Tibial artery (tissue), 4 donors: ENCODE measurements at regions not wholly inside any gene's neighbourhood (a gene's known extent, or its start where the extent isn't known, plus 50 kb on each side); places are given as distances from the start of the nearest gene placed in this dataset.

Experiments
- DNase-seq, 2 donors: peaks; one replicate each; pipeline ENCODE4 v3.0.0-alpha.2; 2019
- H3K27ac ChIP-seq, 2 donors: fragments of 200-600 bp; sonication (generic) in 1 of 2; 1 replicate in 1 of 2; 2 replicates in 1 of 2; pipeline ENCODE4 v1.5.1; 2018 to 2019; ENCODE audit warnings: mild to moderate bottlenecking in 1 of 2
- H3K27me3 ChIP-seq, 2 donors: fragments of 200-600 bp; sonication (generic) in 1 of 2; one replicate each; pipeline versions ENCODE4 v1.5.1 to v1.6.0; 2016 to 2019
- H3K36me3 ChIP-seq, 3 donors: fragments of 200-600 bp; sonication (generic) in 2 of 3; one replicate each; pipeline ENCODE4 v1.5.1; 2016 to 2019; ENCODE audit warnings: mild to moderate bottlenecking in 2 of 3
- H3K4me1 ChIP-seq, 4 donors: fragments of 200-600 bp; sonication (generic) in 2 of 4; 1 replicate in 3 of 4; 2 replicates in 1 of 4; pipeline ENCODE4 v1.5.1; 2016 to 2019
- H3K4me3 ChIP-seq, 2 donors: fragments of 200-600 bp; sonication (generic) in 1 of 2; 1 replicate in 1 of 2; 2 replicates in 1 of 2; pipeline ENCODE4 v1.5.1; 2018 to 2019; ENCODE audit warnings: mild to moderate bottlenecking in 2 of 2
- H3K9me3 ChIP-seq, 3 donors: fragments of 200-600 bp; sonication (generic) in 1 of 3; one replicate each; pipeline ENCODE4 v1.5.1; 2016 to 2019
- CTCF ChIP-seq, 2 experiments: fragments of 200-600 bp in 1 of 2; fragments of 450-650 bp in 1 of 2; IDR thresholded peaks; one replicate each; pipeline ENCODE4 v1.5.1; 2017 to 2019; ENCODE audit warnings: antibody characterized with exemption in 2 of 2, mild to moderate bottlenecking in 1 of 2, moderate library complexity in 1 of 2
- intact Hi-C: fragments of 100-400 bp; cut with DNase I; formaldehyde crosslinking; loops from one replicate; pipeline ENCODE4 v1.15.0; 2023; ENCODE audit warnings: low total_unique reads

GRCh38 chr16:26765087-26765486 lies 301.6 kb upstream of the C16orf82 start:
- no peaks in the 10 kb centered on the region for H3K36me3 ChIP-seq
- no peak overlapping the region for H3K27ac ChIP-seq
- TF ChIP-seq CTCF (IDR thresholded peaks at IDR 0.05): peak; percentile 9 to 10
- no peaks in the 10 kb centered on the region for H3K27me3 ChIP-seq
- DNase-seq: no peak
- no peak overlapping the region for H3K4me3 ChIP-seq
- no peaks in the 10 kb centered on the region for H3K4me1 ChIP-seq
- H3K9me3 ChIP-seq: no peaks in the 10 kb centered on the region
- intact Hi-C loops: no loop called here

- intact Hi-C loops: no loop called here
- no peak for TF ChIP-seq CTCF (IDR thresholded peaks at IDR 0.05)
- Histone ChIP-seq H3K27me3 (no peaks in the 10 kb centered on the region), H3K36me3 (no peaks in the 10 kb centered on the region), H3K4me3 (no peak overlapping the region), H3K27ac (no peak overlapping the region), H3K4me1 (no peaks in the 10 kb centered on the region), H3K9me3 (no peaks in the 10 kb centered on the region)
- no peak for DNase-seq
These were observed 298.2 kb upstream of the C16orf82 start for GRCh38 chr16:26768385-26769010.

DNA sequence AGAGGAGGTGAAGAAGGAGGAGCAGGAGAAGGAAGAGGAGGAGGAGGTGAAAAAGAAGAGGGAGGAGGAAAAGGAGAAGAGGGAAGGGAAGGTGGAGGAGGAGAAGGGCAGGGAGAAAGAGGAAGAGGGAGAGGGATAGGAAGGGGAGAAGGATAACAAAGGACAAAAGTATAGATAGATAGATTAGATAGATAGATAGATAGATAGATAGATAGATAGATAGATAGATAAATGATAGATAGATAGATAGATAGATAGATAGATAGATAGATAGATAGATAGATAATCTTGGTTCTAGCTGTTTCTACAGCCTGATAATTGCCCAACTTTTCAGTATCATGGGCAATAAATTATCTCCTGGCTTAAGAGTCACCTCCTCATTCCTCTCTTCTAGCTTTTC lies 296.2 kb upstream of the C16orf82 start:
- no peak overlapping the region for H3K27ac ChIP-seq
- H3K4me1 ChIP-seq: no peaks in the 10 kb centered on the region
- no peak overlapping the region for H3K4me3 ChIP-seq
- no peaks in the 10 kb centered on the region for H3K9me3 ChIP-seq
- no peaks in the 10 kb centered on the region for H3K36me3 ChIP-seq
- no peak for DNase-seq
- TF ChIP-seq CTCF (IDR thresholded peaks at IDR 0.05): no peak
- H3K27me3 ChIP-seq: no peaks in the 10 kb centered on the region
- intact Hi-C loops: no loop called here

- H3K4me3 ChIP-seq: no peak overlapping the region
- H3K27me3 ChIP-seq: no peaks in the 10 kb centered on the region
- no peaks in the 10 kb centered on the region for H3K9me3 ChIP-seq
- TF ChIP-seq CTCF (IDR thresholded peaks at IDR 0.05): no peak
- H3K4me1 ChIP-seq: no peaks in the 10 kb centered on the region
- no peak overlapping the region for H3K27ac ChIP-seq
- no peak for DNase-seq
- H3K36me3 ChIP-seq: no peaks in the 10 kb centered on the region
- intact Hi-C loops: no loop called here
These were observed 294.2 kb upstream of the C16orf82 start for GRCh38 chr16:26772503-26772902.

GRCh38 chr16:26777821-26778220 lies 288.9 kb upstream of the C16orf82 start:
- intact Hi-C loops: no loop called here
- H3K9me3 ChIP-seq: no peaks in the 10 kb centered on the region
- no peak overlapping the region for H3K4me3 ChIP-seq
- no peak for DNase-seq
- no peaks in the 10 kb centered on the region for H3K4me1 ChIP-seq
- no peak for TF ChIP-seq CTCF (IDR thresholded peaks at IDR 0.05)
- H3K36me3 ChIP-seq: no peaks in the 10 kb centered on the region
- H3K27me3 ChIP-seq: no peaks in the 10 kb centered on the region
- no peak overlapping the region for H3K27ac ChIP-seq

- TF ChIP-seq CTCF (IDR thresholded peaks at IDR 0.05): no peak
- Histone ChIP-seq H3K4me1 (no peaks in the 10 kb centered on the region), H3K27me3 (no peaks in the 10 kb centered on the region), H3K4me3 (no peak overlapping the region), H3K9me3 (no peaks in the 10 kb centered on the region), H3K36me3 (no peaks in the 10 kb centered on the region), H3K27ac (no peak overlapping the region)
- DNase-seq: no peak
- intact Hi-C loops: no loop called here
These were observed 278.8 kb upstream of the C16orf82 start for GRCh38 chr16:26787924-26788323.
